Stimulated activated naive CD4-positive, alpha-beta T cell (primary cell): ENCODE measurements at regions not wholly inside any gene's neighbourhood (a gene's known extent, or its start where the extent isn't known, plus 50 kb on each side); places are given as distances from the start of the nearest gene placed in this dataset.

ENCODE experiments used
- DNase-seq, 6 experiments: peaks; one replicate each; lab custom pipeline; 2025; lab: John Stamatoyannopoulos, UW

GRCh38 chr3:107899990-107900651 lies 190.7 kb downstream of the CD47 start:
- no peak for DNase-seq

GRCh38 chr3:107897471-107898061 lies 193.3 kb downstream of the CD47 start:
- no peak for DNase-seq

- DNase-seq, result no peak
Measured at GRCh38 chr3:107894998-107895397, 195.8 kb downstream of the CD47 start.

GRCh38 chr3:107892955-107893624 lies 197.7 kb downstream of the CD47 start:
- DNase-seq, result no peak

GRCh38 chr3:107884719-107885460 lies 205.9 kb downstream of the CD47 start:
- DNase-seq, result no peak

- DNase-seq, result no peak
Measured at GRCh38 chr3:107884028-107884427, 206.8 kb downstream of the CD47 start.

GRCh38 chr3:107882881-107883280 lies 207.9 kb downstream of the CD47 start:
- no peak for DNase-seq

- no peak for DNase-seq
Measured at GRCh38 chr3:107882261-107882660, 208.6 kb downstream of the CD47 start.

GRCh38 chr3:107881509-107881908 lies 209.3 kb downstream of the CD47 start:
- no peak for DNase-seq

GRCh38 chr3:107880702-107881101 lies 210.1 kb downstream of the CD47 start:
- no peak for DNase-seq

- DNase-seq, result no peak
Measured at GRCh38 chr3:107877936-107878335, 212.9 kb downstream of the CD47 start.

GRCh38 chr3:107870943-107871638 lies 219.7 kb downstream of the CD47 start:
- DNase-seq, result no peak

GRCh38 chr3:107870096-107870495 lies 220.7 kb downstream of the CD47 start:
- DNase-seq, result no peak

GRCh38 chr3:107868449-107868848 lies 222.4 kb downstream of the CD47 start:
- DNase-seq, result no peak

GRCh38 chr3:107861904-107862303 lies 228.9 kb downstream of the CD47 start:
- no peak for DNase-seq

GRCh38 chr3:107861422-107861821 lies 229.4 kb downstream of the CD47 start:
- DNase-seq, result no peak
